Right lobe of liver (tissue), 6 donors: ENCODE measurements at regions not wholly inside any gene's neighbourhood (a gene's known extent, or its start where the extent isn't known, plus 50 kb on each side); places are given as distances from the start of the nearest gene placed in this dataset.

Experiments used
- ATAC-seq, 4 donors: fragments of 200-7000 bp; cut with Tn5 transposase; one replicate each; pipeline ENCODE4 v1.9.1; 2020; ENCODE audit warnings: mild to moderate bottlenecking in 4 of 4, moderate library complexity in 4 of 4
- DNase-seq, 3 donors: peaks; one replicate each; pipeline ENCODE4 v3.0.0-alpha.2; 2020
- H3K27ac ChIP-seq, 3 donors: fragments of 200-600 bp; one replicate each; pipeline ENCODE4 v1.8.0; 2022
- H3K27me3 ChIP-seq, 2 donors: fragments of 200-600 bp; one replicate each; pipeline ENCODE4 v1.8.0; 2022
- H3K36me3 ChIP-seq, 4 donors: fragments of 200-600 bp; sonication (generic) in 1 of 4; one replicate each; pipeline versions ENCODE4 v1.5.1 to v1.8.0; 2017 to 2022; ENCODE audit warnings: control low read depth in 1 of 4
- H3K4me1 ChIP-seq, 4 donors: fragments of 200-600 bp; sonication (generic) in 1 of 4; one replicate each; pipeline versions ENCODE4 v1.5.1 to v1.8.0; 2017 to 2022; ENCODE audit warnings: control low read depth in 1 of 4
- H3K4me3 ChIP-seq, 3 donors: fragments of 200-600 bp; one replicate each; pipeline ENCODE4 v1.8.0; 2022
- H3K9me3 ChIP-seq, 4 donors: fragments of 200-600 bp; sonication (generic) in 1 of 4; one replicate each; pipeline versions ENCODE4 v1.5.1 to v1.8.0; 2017 to 2022; ENCODE audit warnings: control low read depth in 1 of 4
- CTCF ChIP-seq, 4 donors: fragments of 200-600 bp in 3 of 4; fragments of 450-650 bp in 1 of 4; IDR thresholded peaks; one replicate each; pipeline versions ENCODE4 v1.5.1 to v1.8.0; 2016 to 2022; ENCODE audit warnings: antibody characterized with exemption in 4 of 4, mild to moderate bottlenecking in 2 of 4
- POLR2A ChIP-seq: fragments of 450-650 bp; IDR thresholded peaks from one replicate; pipeline ENCODE4 v1.6.1; 2017; ENCODE audit warnings: antibody characterized with exemption, mild to moderate bottlenecking
- WGBS: methylation state at CpG from one replicate; pipeline ENCODE4 v1.1.6; 2018; ENCODE audit warnings: low coverage, low lambda C conversion rate; ENCODE audit not compliant: insufficient coverage; ENCODE audit errors: missing lambda C conversion rate; 5-methylcytosine and 5-hydroxymethylcytosine counted together
- intact Hi-C, 2 donors: fragments of 100-400 bp; cut with DNase I; formaldehyde crosslinking; loops; one replicate each; pipeline versions ENCODE4 v1.11.2 to v1.14.1; 2022
- donor health status: DM: no; HTN: yes; CAD: no.
- donor health status: DM: no; HTN: no; CAD: no.
- donor health status: DM: no; HTN: no; CAD: no.
- donor health status: DM: no; HTN: yes; CAD: no.
- donor health status: DM: no; HTN: yes; CAD: no.

GRCh38 chr14:61622051-61622450 is 73.3 kb upstream of the HIF1A start:
- H3K4me1 ChIP-seq, result no peaks in the 10 kb centered on the region
- no peak overlapping the region for H3K27ac ChIP-seq
- intact Hi-C loops, result no loop called here
- H3K27me3 ChIP-seq, result no peaks in the 10 kb centered on the region
- no peak for ATAC-seq
- H3K4me3 ChIP-seq, result no peak overlapping the region
- DNase-seq, result no peak
- H3K9me3 ChIP-seq, result no peaks in the 10 kb centered on the region
- TF ChIP-seq CTCF (IDR thresholded peaks at IDR 0.05) (no peak), POLR2A (no peak)
- no peaks in the 10 kb centered on the region for H3K36me3 ChIP-seq

DNA sequence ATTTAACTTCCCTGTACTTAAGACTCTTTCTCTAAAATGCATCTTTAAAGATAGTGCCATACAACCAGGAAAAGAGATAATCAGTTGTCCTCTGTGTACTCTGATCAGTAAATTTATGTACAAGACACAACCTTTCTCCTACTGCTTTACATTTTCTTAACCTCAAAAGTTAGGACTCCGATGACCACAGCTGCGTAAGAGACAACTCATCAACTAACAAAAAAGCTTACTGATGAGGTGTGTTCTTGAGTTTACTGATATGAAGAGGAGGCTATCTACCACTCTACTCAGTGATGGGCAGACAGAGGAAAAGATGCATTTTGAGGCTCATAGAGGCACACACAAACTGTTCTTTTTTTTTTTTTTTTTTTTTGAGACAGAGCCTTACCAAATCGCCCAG is 71.4 kb upstream of the HIF1A start:
- DNase-seq (no peak), ATAC-seq (no peak)
- Histone ChIP-seq H3K27ac (no peak overlapping the region), H3K4me3 (no peak overlapping the region), H3K36me3 (no peaks in the 10 kb centered on the region), H3K27me3 (no peaks in the 10 kb centered on the region), H3K9me3 (no peaks in the 10 kb centered on the region), H3K4me1 (no peaks in the 10 kb centered on the region)
- 100% methylated on average over 3 of the region's 3 CpGs for WGBS
- TF ChIP-seq POLR2A (no peak), CTCF (IDR thresholded peaks at IDR 0.05) (no peak)
- intact Hi-C loops, result no loop called here

GRCh38 chr14:61625165-61625564 is 70.1 kb upstream of the HIF1A start:
- ATAC-seq, result peak in 1 of 4 donors; percentile 18
- Histone ChIP-seq H3K9me3 (no peaks in the 10 kb centered on the region), H3K27ac (no peak overlapping the region), H3K4me3 (no peak overlapping the region), H3K36me3 (no peaks in the 10 kb centered on the region), H3K27me3 (no peaks in the 10 kb centered on the region), H3K4me1 (no peaks in the 10 kb centered on the region)
- 88% methylated on average over 1 of the region's 1 CpG for WGBS
- no peak for DNase-seq
- TF ChIP-seq CTCF (IDR thresholded peaks at IDR 0.05), result no peak
- TF ChIP-seq POLR2A, result no peak
- intact Hi-C loops, result no loop called here

DNA sequence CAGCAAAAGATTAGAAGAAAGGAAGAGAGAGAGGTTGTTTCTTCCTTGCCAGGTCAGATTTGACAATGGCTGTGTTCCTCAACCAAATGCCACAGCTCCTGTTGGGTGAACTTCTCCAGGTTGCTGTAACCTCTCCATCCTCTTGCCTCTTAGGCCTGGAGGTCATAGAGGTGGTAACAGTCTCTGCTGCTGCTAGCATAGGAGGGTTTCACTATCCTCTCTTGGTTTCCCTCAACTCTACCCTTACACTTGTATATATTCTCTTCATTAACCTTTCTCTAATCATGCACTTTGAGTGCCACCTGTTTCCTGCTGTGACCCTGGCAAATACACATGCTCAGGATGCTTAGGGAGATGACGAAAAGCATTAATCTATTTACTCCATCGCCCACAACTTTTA is 67.7 kb upstream of the HIF1A start:
- ATAC-seq, result no peak
- no peaks in the 10 kb centered on the region for H3K27me3 ChIP-seq
- WGBS, result 56% methylated on average over 2 of the region's 2 CpGs
- H3K9me3 ChIP-seq, result no peaks in the 10 kb centered on the region
- no peak overlapping the region for H3K27ac ChIP-seq
- TF ChIP-seq CTCF (IDR thresholded peaks at IDR 0.05) (no peak), POLR2A (no peak)
- no peaks in the 10 kb centered on the region for H3K4me1 ChIP-seq
- H3K4me3 ChIP-seq, result no peak overlapping the region
- intact Hi-C loops, result no loop called here
- no peaks in the 10 kb centered on the region for H3K36me3 ChIP-seq
- no peak for DNase-seq

DNA sequence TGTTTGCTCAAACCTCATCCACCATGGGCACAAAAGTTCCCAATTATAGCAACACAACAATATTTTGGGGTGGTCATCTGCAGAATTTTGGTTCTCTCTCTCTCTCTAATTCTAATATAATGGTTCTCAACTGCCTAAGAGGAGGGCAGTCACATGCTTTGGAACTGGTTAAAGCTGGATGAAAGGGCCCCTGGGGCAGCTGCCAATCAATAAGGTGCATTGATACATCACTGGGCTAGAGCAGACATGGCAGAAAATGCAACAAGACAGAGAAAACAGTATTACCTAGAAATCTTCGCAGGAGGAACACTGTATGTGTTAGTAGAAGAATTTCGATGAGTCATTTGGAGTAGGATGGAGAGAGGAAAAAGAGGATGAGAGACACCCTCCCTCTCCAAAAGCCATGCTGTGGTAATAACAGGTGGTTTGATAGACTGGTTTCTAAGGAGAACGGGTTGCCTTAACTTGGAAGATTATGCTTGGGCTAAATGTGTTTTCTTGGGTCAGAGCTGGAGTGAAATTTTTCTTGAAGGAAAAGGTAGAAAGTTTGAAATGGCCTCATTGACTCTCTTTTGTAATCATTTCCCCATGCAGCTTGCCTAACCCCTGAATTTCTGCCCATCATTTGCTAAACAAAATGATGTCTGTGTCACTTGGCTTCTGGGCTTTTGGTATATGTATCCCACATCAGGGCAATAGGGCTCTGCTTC is 67.1 kb upstream of the HIF1A start:
- no peak for ATAC-seq
- no peak for DNase-seq
- Histone ChIP-seq H3K36me3 (no peaks in the 10 kb centered on the region), H3K27me3 (no peaks in the 10 kb centered on the region), H3K9me3 (no peaks in the 10 kb centered on the region), H3K4me1 (no peaks in the 10 kb centered on the region), H3K4me3 (no peak overlapping the region), H3K27ac (no peak overlapping the region)
- TF ChIP-seq CTCF (IDR thresholded peaks at IDR 0.05), result no peak
- intact Hi-C loops, result no loop called here
- 96% methylated on average over 3 of the region's 3 CpGs for WGBS
